Immature natural killer cell (primary cell): ENCODE measurements at regions not wholly inside any gene's neighbourhood (a gene's known extent, or its start where the extent isn't known, plus 50 kb on each side); places are given as distances from the start of the nearest gene placed in this dataset.

Experiments
- DNase-seq, 3 donors: peaks; one replicate each; pipeline ENCODE4 v3.0.0; 2022; ENCODE audit warnings: mixed read lengths in 1 of 3
- H3K27ac Mint-ChIP-seq, 6 donors: one replicate each; pipeline ENCODE4 v1.8.0; 2020; ENCODE audit warnings: mixed read lengths in 6 of 6, mild to moderate bottlenecking in 5 of 6, inconsistent platforms in 4 of 6, moderate library complexity in 3 of 6
- H3K27me3 Mint-ChIP-seq, 3 donors: one replicate each; pipeline ENCODE4 v1.8.0; 2020 to 2021; ENCODE audit warnings: low read depth in 3 of 3, mild to moderate bottlenecking in 3 of 3, mixed read lengths in 3 of 3, moderate library complexity in 3 of 3, inconsistent platforms in 1 of 3
- H3K36me3 Mint-ChIP-seq, 3 donors: one replicate each; pipeline ENCODE4 v1.8.0; 2020; ENCODE audit warnings: mixed read lengths in 3 of 3, inconsistent platforms in 2 of 3, mild to moderate bottlenecking in 2 of 3
- H3K4me1 Mint-ChIP-seq, 2 donors: one replicate each; pipeline ENCODE4 v1.8.0; 2020; ENCODE audit warnings: inconsistent platforms in 2 of 2, mild to moderate bottlenecking in 2 of 2, mixed read lengths in 2 of 2, moderate library complexity in 1 of 2
- H3K4me3 Mint-ChIP-seq, 5 donors: one replicate each; pipeline ENCODE4 v1.8.0; 2020; ENCODE audit warnings: mild to moderate bottlenecking in 5 of 5, mixed read lengths in 5 of 5, inconsistent platforms in 3 of 5, moderate library complexity in 3 of 5
- H3K9me3 Mint-ChIP-seq, 6 donors: one replicate each; pipeline ENCODE4 v1.8.0; 2020; ENCODE audit warnings: mild to moderate bottlenecking in 6 of 6, mixed read lengths in 6 of 6, inconsistent platforms in 4 of 6, moderate library complexity in 3 of 6

DNA sequence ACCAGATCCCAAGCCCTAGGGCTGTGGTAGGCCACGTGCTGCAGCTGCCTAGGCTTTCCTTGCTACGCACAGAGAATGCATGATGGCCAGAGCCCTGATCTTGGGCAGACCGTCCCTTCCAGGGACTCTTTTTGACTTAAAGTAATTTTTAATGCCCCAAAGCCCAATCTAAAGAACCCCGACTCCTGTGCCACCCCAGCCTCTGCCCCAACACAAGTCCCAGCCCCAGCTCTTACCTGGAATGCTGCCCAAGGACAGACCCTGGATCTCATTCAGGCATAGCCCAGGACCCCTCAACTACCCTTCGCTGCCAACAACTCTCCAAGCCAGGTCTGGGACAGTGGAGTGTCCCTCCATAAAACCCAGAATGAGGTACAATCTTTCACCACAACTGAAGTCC lies 211.7 kb upstream of the B3GAT1 start:
- H3K4me1 Mint-ChIP-seq = no peaks in the 10 kb centered on the region
- no peak overlapping the region for H3K4me3 Mint-ChIP-seq
- no peak overlapping the region for H3K27ac Mint-ChIP-seq
- peaks cover 1 to 12% (median 10%) of the 10 kb centered on the region in 3 donors for H3K27me3 Mint-ChIP-seq
- no peak for DNase-seq
- no peaks in the 10 kb centered on the region for H3K36me3 Mint-ChIP-seq
- no peaks in the 10 kb centered on the region for H3K9me3 Mint-ChIP-seq

DNA sequence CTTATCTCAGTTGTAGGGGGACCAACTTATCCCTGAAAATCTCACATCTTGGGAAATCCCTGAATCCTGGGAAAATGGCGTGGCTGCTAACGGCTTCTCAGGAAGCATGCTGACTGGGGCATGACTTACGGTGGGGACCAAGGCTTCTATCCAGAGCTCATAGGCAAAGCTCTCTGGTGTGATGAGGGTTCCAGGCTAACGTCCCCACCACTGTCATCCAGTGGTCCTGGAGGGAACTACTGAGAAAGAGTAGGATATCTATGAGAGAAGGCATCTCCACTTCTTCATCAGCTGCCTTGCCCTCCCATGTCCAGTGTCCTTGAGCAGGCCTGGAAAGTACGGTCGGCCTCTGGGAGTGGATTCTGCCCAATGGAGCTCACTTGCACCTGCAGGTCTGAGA lies 210.4 kb upstream of the B3GAT1 start:
- DNase-seq = no peak
- H3K27me3 Mint-ChIP-seq = peaks cover 1 to 12% (median 5%) of the 10 kb centered on the region in 3 donors
- H3K4me1 Mint-ChIP-seq = no peaks in the 10 kb centered on the region
- no peaks in the 10 kb centered on the region for H3K9me3 Mint-ChIP-seq
- no peak overlapping the region for H3K4me3 Mint-ChIP-seq
- no peaks in the 10 kb centered on the region for H3K36me3 Mint-ChIP-seq
- no peak overlapping the region for H3K27ac Mint-ChIP-seq

DNA sequence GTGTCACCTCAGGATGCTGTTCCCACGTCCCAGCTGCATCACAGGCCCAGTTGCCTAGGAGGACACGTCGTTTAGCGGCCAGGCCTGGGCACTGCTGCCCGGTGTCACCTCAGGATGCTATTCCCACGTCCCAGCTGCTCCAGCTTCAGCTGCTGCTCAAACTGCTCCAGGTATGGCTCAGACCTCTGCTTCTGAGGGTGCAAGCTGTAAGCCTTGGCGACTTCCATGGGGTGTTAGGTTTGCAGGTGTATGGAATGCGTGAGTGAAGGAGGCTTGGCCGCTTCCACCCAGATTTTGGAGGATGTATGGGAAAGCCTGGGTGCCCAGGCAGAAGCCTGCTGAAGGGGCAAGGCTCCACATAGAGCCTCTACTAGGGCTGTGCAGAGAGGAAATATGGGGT lies 205.3 kb upstream of the B3GAT1 start:
- Mint-ChIP-seq H3K27ac (no peak overlapping the region), H3K4me3 (no peak overlapping the region), H3K9me3 (peaks cover 0 to 1% (median 0%) of the 10 kb centered on the region in 6 donors), H3K36me3 (no peaks in the 10 kb centered on the region), H3K27me3 (peaks cover 0 to 21% (median 5%) of the 10 kb centered on the region in 3 donors), H3K4me1 (no peaks in the 10 kb centered on the region)
- no peak for DNase-seq

DNA sequence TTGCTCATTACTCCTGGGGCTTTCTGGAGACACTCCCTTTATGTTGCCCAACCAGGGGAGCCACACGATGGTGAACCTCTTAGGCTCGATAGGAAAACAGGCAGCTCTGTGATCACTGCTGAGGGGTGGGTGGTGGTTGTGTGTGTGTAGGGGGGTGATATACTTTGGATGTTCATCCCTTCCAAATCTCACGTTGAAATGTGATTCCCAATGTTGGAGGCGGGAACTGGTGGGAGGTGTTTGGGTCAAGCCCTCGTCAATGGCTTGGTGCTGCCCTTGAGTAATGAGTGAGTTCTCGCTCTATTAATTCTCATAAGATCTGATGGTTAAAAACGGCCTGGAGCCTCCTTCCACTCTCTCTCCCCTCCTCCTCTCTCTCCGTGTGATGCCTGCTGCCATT lies 204.0 kb upstream of the B3GAT1 start:
- Mint-ChIP-seq H3K36me3 (no peaks in the 10 kb centered on the region), H3K9me3 (peaks cover 0 to 1% (median 0%) of the 10 kb centered on the region in 6 donors), H3K27me3 (peaks cover 2 to 17% (median 5%) of the 10 kb centered on the region in 3 donors), H3K27ac (no peak overlapping the region), H3K4me3 (no peak overlapping the region), H3K4me1 (no peaks in the 10 kb centered on the region)
- no peak for DNase-seq

DNA sequence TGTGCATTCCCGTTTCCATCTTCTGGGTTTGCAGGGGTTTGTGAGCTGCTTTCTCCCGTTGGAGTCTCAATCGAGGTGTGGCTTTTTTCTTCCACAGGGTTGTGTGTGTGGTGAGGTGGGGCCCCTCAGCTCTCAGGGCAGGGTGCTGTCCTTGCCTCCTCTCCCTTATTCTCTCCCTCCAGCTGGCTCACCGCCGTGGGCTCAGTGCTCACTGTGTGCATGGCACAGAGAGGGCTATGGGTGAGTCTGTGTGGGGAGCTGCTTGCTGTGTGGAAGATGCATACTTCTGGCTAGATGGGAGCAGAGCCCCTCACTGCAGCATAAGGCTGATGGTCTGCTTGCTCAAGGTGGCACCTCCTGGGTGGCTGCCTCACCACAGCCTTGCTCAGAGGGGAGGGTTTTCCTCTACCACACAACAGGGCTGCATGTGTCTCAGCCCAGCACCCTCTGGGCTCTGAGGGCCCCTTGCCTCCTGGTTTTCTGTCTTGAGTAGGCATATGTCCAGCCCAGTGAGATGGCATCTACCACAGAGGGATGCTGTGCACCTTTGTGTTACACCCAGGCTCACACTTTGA lies 203.1 kb upstream of the B3GAT1 start:
- Mint-ChIP-seq H3K27ac (no peak overlapping the region), H3K27me3 (peaks cover 2 to 15% (median 3%) of the 10 kb centered on the region in 3 donors), H3K4me1 (no peaks in the 10 kb centered on the region), H3K9me3 (peaks cover 0 to 1% (median 0%) of the 10 kb centered on the region in 6 donors), H3K4me3 (no peak overlapping the region), H3K36me3 (no peaks in the 10 kb centered on the region)
- no peak for DNase-seq

DNA sequence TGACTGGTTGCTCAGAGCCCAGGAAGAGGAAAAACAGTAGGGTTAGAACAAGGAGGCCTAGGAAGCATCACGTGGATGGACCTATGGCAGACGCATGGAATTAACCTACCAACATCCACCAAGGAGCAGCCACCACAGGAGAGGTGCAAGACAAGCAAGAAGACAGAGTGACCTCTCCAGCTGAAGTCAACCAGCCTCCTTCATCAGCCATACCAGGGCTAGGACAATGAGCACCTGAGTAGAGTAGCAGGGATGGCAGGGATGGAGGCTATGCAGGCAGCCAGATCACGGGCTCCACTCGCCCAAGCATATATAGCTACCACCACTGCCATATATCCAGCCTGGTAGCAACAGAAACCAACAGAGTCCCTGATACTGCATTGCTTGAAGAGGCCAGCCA lies 202.1 kb upstream of the B3GAT1 start:
- no peaks in the 10 kb centered on the region for H3K36me3 Mint-ChIP-seq
- H3K4me1 Mint-ChIP-seq = no peaks in the 10 kb centered on the region
- no peak overlapping the region for H3K27ac Mint-ChIP-seq
- no peak for DNase-seq
- peaks cover 2 to 13% (median 3%) of the 10 kb centered on the region in 3 donors for H3K27me3 Mint-ChIP-seq
- no peak overlapping the region for H3K4me3 Mint-ChIP-seq
- H3K9me3 Mint-ChIP-seq = peaks cover 0 to 1% (median 0%) of the 10 kb centered on the region in 6 donors

DNA sequence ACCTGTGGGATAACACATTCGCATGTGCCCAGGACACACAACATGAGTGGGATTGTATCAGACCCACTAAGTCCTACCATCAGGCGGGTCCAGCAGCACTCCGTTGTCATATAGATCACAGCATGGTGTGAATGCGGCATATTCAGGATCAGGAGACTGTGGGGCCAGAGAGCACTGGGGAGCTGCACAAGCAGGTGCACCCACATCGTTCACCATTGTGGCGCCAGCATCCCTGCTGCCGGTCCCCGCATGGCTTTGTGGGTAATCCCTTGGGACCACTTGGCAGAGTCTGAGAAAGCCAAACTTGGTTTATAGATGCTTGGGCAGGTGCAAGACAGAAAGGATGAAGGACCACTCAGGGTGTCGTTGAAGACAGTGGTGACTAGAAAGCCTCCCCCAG lies 201.6 kb upstream of the B3GAT1 start:
- Mint-ChIP-seq H3K4me3 (no peak overlapping the region), H3K27ac (no peak overlapping the region), H3K27me3 (peaks cover 2 to 13% (median 3%) of the 10 kb centered on the region in 3 donors)

DNA sequence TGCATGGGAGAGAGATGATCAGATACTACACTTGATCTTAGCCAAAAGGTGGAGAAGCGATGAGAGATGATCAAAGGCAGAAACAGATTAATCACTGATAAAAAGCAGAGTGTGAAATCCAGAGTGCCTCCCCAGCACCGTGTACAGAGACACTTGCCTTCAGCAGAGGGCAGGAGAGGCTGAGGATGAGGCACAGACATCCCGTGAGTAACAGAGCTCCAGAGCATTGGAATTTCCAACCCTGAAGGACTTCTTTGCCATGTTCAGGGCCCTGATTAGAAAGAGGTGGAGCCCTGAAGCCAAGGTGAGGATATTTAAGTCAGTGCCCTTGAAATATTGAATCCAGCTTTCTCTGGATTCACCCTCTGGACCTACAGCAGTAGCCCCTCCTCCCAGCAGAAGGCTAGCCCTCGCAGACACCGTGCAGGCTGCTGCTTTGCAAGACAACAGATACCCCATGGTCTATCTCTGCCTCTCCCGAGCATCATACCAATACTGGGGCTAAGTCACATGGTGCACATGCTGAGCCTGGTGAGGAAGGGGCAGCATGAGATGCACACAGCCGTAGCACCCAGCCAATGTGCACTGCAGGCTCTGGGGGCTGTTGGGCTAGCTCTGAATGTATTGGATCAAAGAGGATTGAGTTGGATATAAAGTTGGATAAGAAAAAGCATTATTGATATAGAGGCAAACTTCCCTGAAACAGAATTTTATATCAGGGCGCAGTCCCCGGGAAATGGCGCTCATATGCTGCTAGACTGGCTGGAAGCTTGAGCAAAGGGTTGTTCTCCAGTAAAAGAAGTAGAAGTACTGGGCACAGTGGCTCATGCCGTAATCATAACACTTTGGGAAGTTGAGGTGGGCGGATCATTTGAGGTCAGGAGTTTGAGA lies 200.3 kb upstream of the B3GAT1 start:
- H3K27me3 Mint-ChIP-seq = peaks cover 2 to 17% (median 8%) of the 10 kb centered on the region in 3 donors
- H3K4me3 Mint-ChIP-seq = no peak overlapping the region
- DNase-seq = no peak
- H3K36me3 Mint-ChIP-seq = no peaks in the 10 kb centered on the region
- H3K27ac Mint-ChIP-seq = no peak overlapping the region
- H3K9me3 Mint-ChIP-seq = peaks cover 0 to 1% (median 0%) of the 10 kb centered on the region in 6 donors
- H3K4me1 Mint-ChIP-seq = no peaks in the 10 kb centered on the region

More for the DNA sequence above, 201.6 kb upstream of the B3GAT1 start:
- Mint-ChIP-seq H3K9me3 (peaks cover 0 to 1% (median 0%) of the 10 kb centered on the region in 6 donors), H3K36me3 (no peaks in the 10 kb centered on the region), H3K4me1 (no peaks in the 10 kb centered on the region)
- DNase-seq = no peak

DNA sequence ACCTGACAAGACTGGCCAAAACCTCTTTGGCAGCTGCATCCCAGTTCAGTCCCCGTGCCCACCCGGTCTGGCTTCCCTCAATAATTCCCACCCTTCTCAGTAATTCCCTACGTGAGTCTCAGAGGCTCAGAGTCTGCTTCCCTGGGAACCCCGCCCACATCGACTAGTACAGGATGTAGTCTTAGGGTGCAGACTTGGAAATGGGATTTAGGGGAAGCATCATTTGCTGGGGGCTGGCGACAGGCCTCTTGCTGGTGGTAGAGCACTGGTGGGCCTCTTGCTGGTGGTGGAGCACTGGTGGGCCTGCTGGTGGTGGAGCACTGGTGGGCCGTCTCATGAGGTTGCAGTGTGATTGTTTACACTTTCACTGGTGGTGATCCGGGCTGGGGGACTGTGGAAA lies 199.5 kb upstream of the B3GAT1 start:
- Mint-ChIP-seq H3K4me3 (no peak overlapping the region), H3K27me3 (peaks cover 2 to 17% (median 8%) of the 10 kb centered on the region in 3 donors), H3K4me1 (no peaks in the 10 kb centered on the region), H3K27ac (no peak overlapping the region), H3K9me3 (peaks cover 0 to 1% (median 0%) of the 10 kb centered on the region in 6 donors), H3K36me3 (no peaks in the 10 kb centered on the region)
- DNase-seq = no peak

DNA sequence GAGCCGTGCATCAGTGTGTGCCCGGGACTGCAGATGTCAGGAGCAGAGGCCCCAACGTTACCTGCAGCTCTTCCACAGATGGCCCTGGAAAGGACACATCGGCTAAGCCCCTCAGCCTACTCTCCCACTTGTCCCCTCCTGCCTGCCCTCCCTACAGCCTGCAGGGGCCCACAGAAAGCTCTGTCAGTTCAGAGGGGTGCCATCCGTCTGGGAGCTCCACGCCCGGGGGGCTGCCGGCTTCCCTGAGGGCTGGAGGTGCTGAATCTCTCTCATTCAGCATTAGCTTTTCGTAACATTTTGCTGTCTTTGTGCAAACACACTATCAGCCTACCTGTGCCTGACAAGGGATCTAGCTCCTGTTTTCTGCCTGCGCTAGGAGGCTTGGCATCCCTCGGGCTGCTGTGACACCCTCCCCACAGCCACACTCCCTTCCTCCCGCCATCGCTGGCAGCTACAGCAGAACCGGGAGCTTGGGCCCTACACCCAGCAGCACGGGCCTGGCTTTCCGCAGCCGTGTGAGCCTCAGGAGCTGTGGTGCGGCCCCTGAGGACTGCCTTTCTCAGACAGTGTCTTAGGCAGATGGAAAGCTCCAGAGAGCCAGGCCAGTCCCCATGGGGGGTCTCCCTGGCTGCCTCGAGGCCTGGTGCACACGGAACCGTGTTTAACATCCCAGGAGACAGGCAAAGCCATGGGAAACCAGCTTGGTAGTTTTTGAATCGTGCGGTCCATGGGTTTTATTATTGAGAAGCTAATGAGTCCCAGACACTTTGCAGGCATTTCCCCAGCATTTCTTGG lies 198.3 kb upstream of the B3GAT1 start:
- DNase-seq = no peak
- H3K4me3 Mint-ChIP-seq = no peak overlapping the region
- H3K4me1 Mint-ChIP-seq = no peaks in the 10 kb centered on the region
- peaks cover 2 to 17% (median 8%) of the 10 kb centered on the region in 3 donors for H3K27me3 Mint-ChIP-seq
- no peaks in the 10 kb centered on the region for H3K9me3 Mint-ChIP-seq
- no peak overlapping the region for H3K27ac Mint-ChIP-seq
- no peaks in the 10 kb centered on the region for H3K36me3 Mint-ChIP-seq

DNA sequence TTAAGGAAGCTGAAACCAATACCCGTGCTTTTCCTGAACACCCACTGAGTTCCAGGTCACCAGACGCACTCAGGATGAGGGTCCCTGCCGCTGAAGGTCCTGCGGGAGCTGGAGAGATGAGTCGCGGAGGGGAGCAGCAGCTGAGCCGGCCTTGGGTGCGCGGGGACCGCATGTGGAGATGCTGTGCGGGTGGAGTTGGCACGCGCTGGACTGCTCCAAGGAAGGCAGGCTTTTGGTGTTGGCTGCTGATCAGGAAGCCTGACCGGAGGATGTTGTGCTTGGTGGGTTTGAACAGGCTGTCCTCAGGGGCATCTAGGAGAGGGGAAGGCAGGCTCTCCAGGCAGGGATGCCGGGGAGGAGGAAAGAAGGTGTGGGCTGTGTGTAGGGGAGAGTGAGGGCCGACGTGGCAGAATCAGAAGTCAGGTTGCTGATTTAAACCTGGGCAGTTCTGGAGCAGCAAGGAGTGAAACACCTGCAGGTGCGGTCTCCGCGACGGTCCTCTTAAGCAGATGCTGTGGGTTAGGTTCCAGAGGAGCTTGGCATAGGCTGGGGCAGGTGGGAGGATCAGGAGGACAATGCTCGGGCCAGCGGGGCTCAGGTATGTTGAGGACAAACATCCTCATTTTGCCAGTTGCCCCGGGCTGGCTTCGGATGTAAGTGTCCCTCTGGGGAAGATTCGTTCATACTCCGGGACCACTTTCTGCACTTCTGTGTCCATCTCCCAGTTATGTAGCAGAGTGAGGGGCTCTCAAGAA lies 197.5 kb upstream of the B3GAT1 start:
- no peak overlapping the region for H3K4me3 Mint-ChIP-seq
- no peaks in the 10 kb centered on the region for H3K4me1 Mint-ChIP-seq
- H3K36me3 Mint-ChIP-seq = no peaks in the 10 kb centered on the region
- DNase-seq = no peak
- no peak overlapping the region for H3K27ac Mint-ChIP-seq
- no peaks in the 10 kb centered on the region for H3K9me3 Mint-ChIP-seq
- H3K27me3 Mint-ChIP-seq = peaks cover 2 to 17% (median 8%) of the 10 kb centered on the region in 3 donors

DNA sequence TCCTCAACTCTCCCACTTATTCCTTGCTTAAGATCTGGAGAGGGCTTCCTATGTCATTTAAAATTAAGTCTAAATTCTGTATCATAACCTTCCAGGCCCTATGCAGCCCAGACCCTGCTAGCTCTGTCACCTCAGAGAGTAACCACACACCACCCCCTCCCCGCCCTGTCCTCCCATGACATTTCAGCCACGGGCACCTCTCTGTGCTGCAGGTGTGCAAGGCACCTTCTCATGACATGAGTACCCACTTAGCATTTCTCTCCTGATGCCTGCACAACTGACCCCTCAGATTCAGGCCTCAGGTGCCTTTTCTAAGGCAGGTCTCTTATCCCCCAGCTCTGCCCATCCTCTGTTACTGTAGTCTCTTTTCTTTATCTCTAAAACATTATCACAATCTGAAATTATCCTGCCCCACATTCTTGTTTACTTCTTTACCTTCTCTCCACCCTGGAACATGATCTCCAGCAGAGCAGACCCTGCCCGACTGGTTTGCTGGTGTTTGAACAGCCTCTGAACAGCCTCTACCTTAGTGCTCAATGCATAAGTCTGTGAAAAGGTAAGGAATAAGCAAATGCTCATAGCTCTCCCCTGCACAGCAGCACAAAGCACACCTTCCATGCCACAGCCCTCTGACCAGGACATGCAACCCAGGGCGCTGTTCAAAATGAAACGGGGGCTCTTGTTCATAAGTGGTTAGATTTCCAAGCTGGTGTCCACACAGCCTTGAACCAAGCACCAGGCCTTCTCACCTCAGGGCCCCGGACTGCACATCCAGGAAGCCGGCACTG lies 196.1 kb upstream of the B3GAT1 start:
- no peaks in the 10 kb centered on the region for H3K36me3 Mint-ChIP-seq
- H3K9me3 Mint-ChIP-seq = no peaks in the 10 kb centered on the region
- DNase-seq = no peak
- H3K4me1 Mint-ChIP-seq = no peaks in the 10 kb centered on the region
- no peak overlapping the region for H3K4me3 Mint-ChIP-seq
- H3K27me3 Mint-ChIP-seq = peaks cover 2 to 18% (median 6%) of the 10 kb centered on the region in 3 donors
- no peak overlapping the region for H3K27ac Mint-ChIP-seq

DNA sequence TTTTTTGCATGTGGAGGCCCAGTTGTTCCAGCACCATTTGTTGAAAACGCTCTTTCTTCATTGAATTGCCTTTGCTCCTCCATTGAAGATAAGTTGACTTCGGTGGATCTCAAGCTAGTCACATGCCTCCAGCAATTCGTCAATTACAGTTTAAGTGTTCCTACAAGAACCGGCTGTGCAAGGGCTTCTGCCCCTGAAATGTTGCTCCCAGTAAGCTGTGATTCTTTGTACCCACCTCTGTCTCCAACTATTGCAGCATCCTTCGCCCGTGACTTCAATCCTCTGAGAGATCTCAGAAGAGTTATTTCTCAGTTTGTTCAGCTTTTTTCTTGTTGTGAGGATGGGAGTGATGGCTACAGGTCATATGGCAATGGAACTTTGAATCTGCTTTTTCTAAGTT lies 194.2 kb upstream of the B3GAT1 start:
- H3K9me3 Mint-ChIP-seq = peaks cover 0 to under 1% (median 0%) of the 10 kb centered on the region in 6 donors
- no peaks in the 10 kb centered on the region for H3K36me3 Mint-ChIP-seq
- no peaks in the 10 kb centered on the region for H3K4me1 Mint-ChIP-seq
- H3K27me3 Mint-ChIP-seq = peaks cover 0 to 19% (median 9%) of the 10 kb centered on the region in 3 donors
- H3K4me3 Mint-ChIP-seq = no peak overlapping the region
- no peak overlapping the region for H3K27ac Mint-ChIP-seq
- no peak for DNase-seq
